GM18519 (cell line): ENCODE measurements at regions not wholly inside any gene's neighbourhood (a gene's known extent, or its start where the extent isn't known, plus 50 kb on each side); places are given as distances from the start of the nearest gene placed in this dataset.
"Not testable (repeated sequence)": the region's sequence is repeated elsewhere in the genome, so short reads cannot be mapped to it uniquely, and the experiment has no call there.

ENCODE experiments used
- ATAC-seq: cut with Tn5 transposase; IDR thresholded peaks from one replicate; pipeline ENCODE4 v1.9.1; 2021; ENCODE audit warnings: mild to moderate bottlenecking, moderate library complexity; ENCODE audit not compliant: unreplicated experiment, low FRiP score

- ATAC-seq, result peak; percentile 78
These were observed 144.7 kb downstream of the ALX1 start for GRCh38 chr12:85424581-85425348.

- ATAC-seq, result no peak
These were observed 145.3 kb downstream of the ALX1 start for GRCh38 chr12:85425349-85425612.

GRCh38 chr12:85425926-85426325 lies 145.9 kb downstream of the ALX1 start:
- no peak for ATAC-seq

GRCh38 chr12:85433148-85433547 lies 153.1 kb downstream of the ALX1 start:
- not testable (repeated sequence) for ATAC-seq

GRCh38 chr12:85440271-85440670 lies 160.3 kb downstream of the ALX1 start:
- ATAC-seq, result no peak

GRCh38 chr12:85441025-85441424 lies 161.0 kb downstream of the ALX1 start:
- ATAC-seq, result no peak

- no peak for ATAC-seq
These were observed 161.7 kb downstream of the ALX1 start for GRCh38 chr12:85441741-85442140.

GRCh38 chr12:85445060-85445938 lies 165.3 kb downstream of the ALX1 start:
- no peak for ATAC-seq

- ATAC-seq, result no peak
These were observed 168.0 kb downstream of the ALX1 start for GRCh38 chr12:85448031-85448430.

- peak; percentile 58 for ATAC-seq
These were observed 168.6 kb downstream of the ALX1 start for GRCh38 chr12:85448548-85449139.

- ATAC-seq, result no peak
These were observed 177.0 kb downstream of the ALX1 start for GRCh38 chr12:85457016-85457415.

GRCh38 chr12:85461127-85461526 lies 181.1 kb downstream of the ALX1 start:
- ATAC-seq, result no peak

GRCh38 chr12:85462888-85463287 lies 182.9 kb downstream of the ALX1 start:
- ATAC-seq, result no peak

GRCh38 chr12:85466890-85467289 lies 186.9 kb downstream of the ALX1 start:
- ATAC-seq, result no peak

GRCh38 chr12:85468356-85469157 lies 188.5 kb downstream of the ALX1 start:
- peak; percentile 92 for ATAC-seq

GRCh38 chr12:85469158-85470086 lies 189.4 kb downstream of the ALX1 start:
- not testable (repeated sequence) for ATAC-seq

- not testable (repeated sequence) for ATAC-seq
These were observed 195.3 kb downstream of the ALX1 start for GRCh38 chr12:85475277-85475676.

- no peak for ATAC-seq
These were observed 196.7 kb downstream of the ALX1 start for GRCh38 chr12:85476756-85477155.

- ATAC-seq, result peak; percentile 95
These were observed 204.4 kb downstream of the ALX1 start for GRCh38 chr12:85484387-85484786.

- ATAC-seq, result no peak
These were observed 209.2 kb downstream of the ALX1 start for GRCh38 chr12:85489194-85489593.
